ENCODE measurements at regions not wholly inside any gene's neighbourhood (a gene's known extent, or its start where the extent isn't known, plus 50 kb on each side); places are given as distances from the start of the nearest gene placed in this dataset.

- TF ChIP-seq REST (IDR thresholded peaks at IDR 0.05; ENCODE audit: borderline replicate concordance) (no peak), TAF1 (IDR thresholded peaks at IDR 0.05; ENCODE audit: low read depth) (no peak), CTCF (IDR thresholded peaks at IDR 0.05; ENCODE audit: poor library complexity, severe bottlenecking) (no peak), EP300 (conservative IDR thresholded peaks at IDR 0.05; ENCODE audit: poor library complexity, severe bottlenecking) (no peak), POLR2AphosphoS5 (IDR thresholded peaks at IDR 0.05) (no peak), EZH2 (IDR thresholded peaks at IDR 0.05; ENCODE audit: borderline replicate concordance, insufficient read depth, low read length, poor library complexity, severe bottlenecking) (no peak), RAD21 (conservative IDR thresholded peaks at IDR 0.05) (no peak), SMC3 (conservative IDR thresholded peaks at IDR 0.05; ENCODE audit: poor library complexity) (no peak), MXI1 (conservative IDR thresholded peaks at IDR 0.05; ENCODE audit: poor library complexity, severe bottlenecking) (no peak)
These were observed 89.1 kb downstream of the MID1IP1 start for GRCh38 chrX:38890326-38890725.
